GM18861 (cell line): ENCODE measurements at regions not wholly inside any gene's neighbourhood (a gene's known extent, or its start where the extent isn't known, plus 50 kb on each side); places are given as distances from the start of the nearest gene placed in this dataset.

Experiments used
- ATAC-seq: cut with Tn5 transposase; IDR thresholded peaks from one replicate; pipeline ENCODE4 v1.9.1; 2021; ENCODE audit not compliant: unreplicated experiment

DNA sequence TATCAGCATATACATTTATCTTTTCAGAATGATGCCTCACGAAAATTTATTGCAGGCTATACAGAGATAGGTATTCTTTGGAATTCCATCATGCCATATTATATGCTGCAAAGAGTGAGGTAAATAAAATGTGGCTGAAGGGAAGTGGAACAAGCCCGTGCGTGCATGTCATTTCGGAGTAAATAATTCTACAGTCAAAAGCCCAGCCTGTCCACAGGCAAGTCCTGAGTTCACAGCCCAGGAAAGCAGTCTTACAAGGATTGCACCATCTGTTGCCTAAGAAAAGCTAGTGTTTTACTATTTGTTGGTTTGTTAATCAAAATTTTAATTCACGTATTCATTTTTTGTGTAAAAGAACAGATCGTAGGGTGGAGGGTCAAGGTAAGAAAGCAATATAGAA lies 292.4 kb upstream of the AKR1E2 start:
- no peak for ATAC-seq

DNA sequence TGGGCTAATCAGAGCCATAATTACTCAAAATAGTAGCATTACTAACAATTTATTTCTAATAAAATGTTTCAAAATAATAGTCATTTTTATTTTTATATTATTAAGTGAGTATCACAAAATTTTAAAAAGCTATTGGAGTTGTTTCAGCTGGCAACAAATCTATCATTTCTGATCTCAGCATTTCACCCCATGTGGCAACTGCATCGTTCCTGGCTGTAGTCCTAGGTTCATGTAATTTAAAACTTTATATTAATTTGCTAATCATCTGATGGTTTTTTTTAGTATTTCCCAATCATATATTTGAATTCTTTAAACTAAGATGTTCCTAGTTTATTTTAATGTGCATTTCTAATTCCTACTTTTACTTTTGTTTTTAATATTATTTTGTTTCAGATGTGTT lies 293.0 kb upstream of the AKR1E2 start:
- no peak for ATAC-seq

DNA sequence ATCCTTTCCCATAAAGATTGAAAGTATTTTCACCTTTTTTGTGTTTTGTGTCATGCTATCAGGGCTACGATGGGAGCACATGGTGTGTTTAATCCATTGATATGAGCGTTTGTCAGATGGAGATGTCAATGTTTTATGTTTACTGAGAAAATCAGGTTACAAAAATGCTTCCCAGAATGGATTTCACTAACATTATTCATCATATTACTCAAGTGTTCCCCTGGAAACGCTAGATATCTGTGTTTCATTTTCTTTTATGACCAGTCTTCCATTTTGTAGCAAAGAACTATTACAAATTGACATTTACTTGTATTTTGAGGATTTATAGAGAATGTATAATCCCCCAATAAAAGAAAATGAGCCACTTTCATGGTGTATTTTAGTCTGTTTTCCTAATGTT lies 293.5 kb upstream of the AKR1E2 start:
- no peak for ATAC-seq

GRCh38 chr10:4532011-4532410 lies 294.0 kb upstream of the AKR1E2 start:
- no peak for ATAC-seq

GRCh38 chr10:4529266-4529665 lies 296.7 kb upstream of the AKR1E2 start:
- ATAC-seq: no peak

DNA sequence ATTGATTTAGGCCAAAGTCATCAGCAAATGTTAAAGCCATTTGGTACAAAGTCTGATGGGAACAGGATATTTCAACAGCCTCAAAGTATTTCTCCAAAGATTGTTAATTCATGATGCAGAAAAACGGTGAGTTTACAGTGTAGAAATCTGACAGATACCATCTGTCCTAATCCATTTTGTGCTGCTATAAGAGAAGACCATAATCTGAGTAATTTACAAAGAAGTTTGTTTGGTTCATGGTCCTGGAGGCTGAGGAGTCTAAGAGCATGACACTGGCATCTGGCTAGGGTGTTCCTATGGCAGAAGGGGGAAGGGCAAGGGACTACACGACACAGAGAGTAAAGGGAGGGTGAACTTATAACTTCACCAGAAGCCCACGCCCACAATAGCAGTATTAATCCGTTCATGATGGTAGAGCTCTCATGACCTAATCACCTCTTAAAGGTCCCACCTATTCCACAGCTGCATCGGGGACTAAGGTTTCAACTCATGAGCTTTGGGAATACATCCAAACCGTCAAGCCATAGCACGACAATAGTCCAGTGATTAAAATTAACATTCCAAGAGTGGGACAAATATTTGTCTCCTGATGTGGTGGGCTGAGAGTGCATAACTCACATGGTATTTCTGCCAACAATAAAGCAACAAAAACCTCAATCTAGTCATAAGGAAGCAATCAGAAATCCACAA lies 298.6 kb upstream of the AKR1E2 start:
- no peak for ATAC-seq

DNA sequence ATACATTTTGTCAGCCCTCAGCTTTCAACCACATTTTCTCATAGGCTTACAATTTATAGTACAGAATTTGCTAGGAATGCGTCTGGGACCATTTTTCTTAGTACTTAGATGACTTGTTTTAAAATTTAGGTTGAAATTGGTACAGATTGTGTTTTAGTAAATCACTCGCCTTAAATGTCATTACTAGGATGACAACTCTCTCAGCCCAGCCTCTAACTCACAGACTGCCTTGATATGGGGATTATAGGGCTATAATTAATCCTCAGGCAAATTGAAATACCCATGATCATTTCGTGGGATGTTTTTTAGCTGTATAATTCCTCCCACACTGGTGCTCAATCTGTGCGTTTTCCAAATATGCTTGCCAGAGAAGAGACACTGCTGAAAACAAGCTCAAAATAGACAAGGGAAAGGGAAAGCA lies 299.7 kb upstream of the AKR1E2 start:
- ATAC-seq: no peak

- ATAC-seq: no peak
Measured at GRCh38 chr10:4525103-4525502, 300.9 kb upstream of the AKR1E2 start.

GRCh38 chr10:4522296-4523000 lies 303.6 kb upstream of the AKR1E2 start:
- ATAC-seq: peak; percentile 91

DNA sequence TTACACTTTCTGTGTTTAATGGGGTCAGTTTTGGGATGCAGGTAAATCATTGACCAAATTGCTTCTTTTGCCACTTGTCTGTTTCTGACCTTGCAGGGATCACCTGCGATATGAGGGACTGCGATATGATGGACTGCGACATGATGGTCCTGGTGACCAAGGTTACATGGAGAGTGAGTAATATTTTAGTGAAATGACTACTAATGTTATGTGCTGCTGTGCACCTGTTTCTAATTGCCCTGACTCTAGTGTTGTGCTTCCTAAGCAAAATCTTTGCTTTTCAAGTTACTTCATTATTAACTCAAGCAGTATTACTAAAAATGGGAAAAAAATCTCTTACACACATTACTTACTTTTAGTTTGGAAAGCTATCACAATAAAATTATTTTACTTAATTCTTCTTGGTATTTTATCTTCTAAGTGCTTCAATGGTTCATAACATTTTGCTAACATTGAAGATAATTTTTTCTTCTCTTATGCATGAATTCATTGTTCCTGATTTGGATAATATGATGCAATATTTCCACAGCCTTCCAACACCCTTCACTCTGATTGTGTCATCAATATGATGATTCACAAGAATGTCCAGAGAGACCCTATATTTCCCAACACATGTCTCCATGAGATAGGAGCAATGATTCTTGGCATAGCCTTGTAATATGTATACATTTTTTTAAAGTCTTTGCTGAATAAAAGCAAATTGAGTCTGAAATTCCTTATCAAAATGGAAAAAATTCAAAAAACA lies 306.2 kb upstream of the AKR1E2 start:
- no peak for ATAC-seq

DNA sequence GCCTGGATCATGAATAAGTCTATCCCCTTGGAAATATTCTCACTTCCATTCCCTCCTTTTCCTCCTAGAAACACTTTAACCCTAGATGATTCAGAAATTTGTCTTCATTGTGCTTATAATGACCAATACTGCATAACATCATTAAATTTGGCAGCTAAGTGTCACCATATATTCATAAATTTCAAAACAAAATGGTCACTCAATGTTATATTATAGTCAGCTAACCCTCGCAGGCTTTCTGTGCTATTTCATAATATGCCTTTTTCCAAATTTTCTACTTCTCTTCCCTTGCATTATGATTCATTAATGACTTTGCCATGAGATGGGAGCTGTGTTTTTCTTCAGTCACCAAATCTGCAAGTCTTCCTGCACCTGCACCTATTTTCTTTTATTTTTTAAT lies 308.3 kb upstream of the AKR1E2 start:
- ATAC-seq: no peak

- no peak for ATAC-seq
Measured at GRCh38 chr10:4515721-4516120, 310.3 kb upstream of the AKR1E2 start.

DNA sequence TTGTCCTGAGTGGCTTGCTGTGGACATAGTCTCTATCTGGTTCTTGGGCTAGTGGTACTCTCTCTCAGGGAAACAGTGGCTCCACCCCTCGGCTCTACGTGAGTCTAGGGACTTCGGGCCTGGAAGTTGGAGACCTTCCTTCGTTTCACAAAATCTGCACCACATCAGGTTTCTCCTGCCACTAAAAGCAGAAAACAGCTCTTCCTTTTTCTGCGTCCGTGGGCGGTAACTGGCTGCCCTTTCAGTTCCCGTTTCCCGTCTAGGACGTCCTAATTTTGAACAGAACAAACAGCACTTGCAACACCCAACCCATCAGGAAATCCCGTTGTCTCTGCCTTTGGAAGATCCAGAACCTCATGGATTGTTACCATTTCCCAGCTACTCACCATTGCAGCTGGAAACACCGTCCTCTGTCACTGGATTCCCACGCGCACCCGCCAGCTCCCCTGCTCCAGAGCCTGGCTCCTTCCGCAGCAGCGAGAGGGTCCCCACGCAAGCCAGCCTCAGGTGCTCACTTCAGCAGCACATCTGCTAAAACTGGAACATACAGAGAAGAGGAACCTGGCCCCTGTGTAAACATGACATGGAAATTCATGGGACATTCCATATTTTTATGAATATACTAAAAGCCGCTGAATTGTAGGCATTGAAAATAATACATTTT lies 311.4 kb upstream of the AKR1E2 start:
- ATAC-seq: peak; percentile 69

DNA sequence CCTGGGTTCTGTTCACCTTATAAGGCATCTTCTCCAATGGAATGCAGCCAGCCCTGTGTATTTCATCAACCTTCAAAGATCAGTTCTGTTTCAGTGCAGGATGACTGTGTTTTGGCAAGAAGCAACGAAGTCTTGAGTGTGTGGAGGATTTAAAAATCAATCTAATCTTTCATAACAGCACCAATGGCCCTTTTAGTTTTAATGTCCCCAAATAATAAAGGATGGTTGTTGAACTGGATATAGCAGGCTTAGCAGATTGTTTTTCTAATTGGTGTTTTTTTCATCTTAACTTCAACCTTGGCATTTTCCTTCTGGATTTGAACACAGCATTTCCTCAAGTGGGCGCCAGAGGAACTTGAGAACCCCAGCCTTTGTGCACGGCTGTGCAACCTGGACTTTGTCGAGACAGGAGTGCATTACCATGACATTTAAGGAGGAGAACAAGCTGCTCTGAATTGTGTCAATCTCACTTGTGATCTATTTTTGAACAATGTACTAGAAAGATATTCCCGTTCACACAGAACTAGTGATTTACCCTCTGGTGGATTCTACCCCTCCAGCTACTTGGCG lies 313.3 kb upstream of the AKR1E2 start:
- no peak for ATAC-seq

DNA sequence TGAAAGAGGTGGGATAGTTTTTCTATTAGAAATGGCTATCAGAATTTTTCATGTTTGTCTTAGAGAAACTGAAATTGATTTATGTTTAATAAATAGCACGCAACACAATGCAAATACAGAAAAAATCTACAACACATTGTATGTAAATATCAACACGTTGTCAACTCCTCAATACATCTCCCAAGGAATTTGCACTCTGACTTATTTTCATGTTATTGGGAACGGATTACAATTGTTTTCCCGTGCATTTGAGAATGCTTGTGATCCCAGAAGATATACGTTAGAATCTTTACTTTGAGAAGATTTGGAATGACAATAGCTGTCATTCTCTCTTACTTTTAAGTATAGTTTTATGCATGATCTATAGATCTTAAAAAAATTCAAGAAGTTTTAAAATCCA lies 313.8 kb upstream of the AKR1E2 start:
- ATAC-seq: no peak

DNA sequence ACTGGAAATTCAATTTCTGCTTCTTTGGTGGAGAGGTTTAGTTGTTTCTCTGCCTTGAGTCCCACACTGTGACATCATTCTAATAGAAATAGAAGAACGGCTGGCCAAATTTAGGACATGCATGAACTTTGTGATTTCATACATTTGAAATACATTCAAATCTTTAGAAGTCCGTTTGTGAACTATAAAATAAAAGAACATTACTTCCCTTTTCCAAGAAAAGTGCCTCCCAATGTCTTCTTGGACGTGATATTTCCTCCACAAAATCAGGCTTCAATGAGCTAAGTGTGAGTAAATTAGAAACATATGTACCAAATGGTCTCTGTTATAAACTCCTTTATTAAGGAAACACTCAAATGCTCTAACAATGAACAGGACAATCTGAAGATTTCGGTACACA lies 314.5 kb upstream of the AKR1E2 start:
- ATAC-seq: no peak

DNA sequence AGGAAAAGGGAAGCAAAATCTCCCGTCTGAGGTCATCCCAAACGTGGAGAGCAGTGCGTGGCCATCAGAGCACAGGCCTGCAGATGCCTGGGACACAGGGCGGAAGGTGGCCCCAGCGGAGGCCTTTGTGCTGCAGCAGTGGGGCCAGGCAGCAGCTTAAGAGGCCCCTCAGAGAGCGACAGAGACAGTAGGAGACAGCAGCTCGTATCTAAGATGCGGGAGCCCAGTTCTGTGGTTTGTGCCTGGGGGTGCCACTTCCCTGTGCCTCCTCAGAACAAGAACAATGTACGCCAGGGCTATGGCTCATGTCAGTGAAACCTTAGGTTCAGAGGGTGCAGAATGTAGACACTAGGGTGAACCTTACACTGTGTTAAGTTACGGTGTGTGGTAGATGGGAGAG lies 316.6 kb upstream of the AKR1E2 start:
- ATAC-seq: no peak

DNA sequence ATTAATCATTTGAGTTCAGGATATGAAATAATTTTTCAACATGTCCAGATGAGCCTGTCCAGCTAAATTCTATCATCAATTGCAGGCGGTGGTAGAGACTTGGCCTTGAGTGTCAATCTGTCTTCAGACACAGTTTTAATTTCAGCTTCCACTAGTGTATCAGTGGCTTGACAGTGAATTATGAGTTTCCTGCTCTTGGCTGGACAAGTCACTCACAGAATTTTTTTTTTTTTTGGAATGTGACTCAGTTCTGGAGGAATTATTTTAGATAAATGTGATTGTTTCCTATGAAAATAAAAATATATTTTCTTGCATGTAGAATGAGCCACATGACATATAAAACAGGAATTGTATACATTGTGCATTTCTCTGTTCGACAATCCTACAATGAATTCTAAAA lies 319.9 kb upstream of the AKR1E2 start:
- ATAC-seq: no peak

DNA sequence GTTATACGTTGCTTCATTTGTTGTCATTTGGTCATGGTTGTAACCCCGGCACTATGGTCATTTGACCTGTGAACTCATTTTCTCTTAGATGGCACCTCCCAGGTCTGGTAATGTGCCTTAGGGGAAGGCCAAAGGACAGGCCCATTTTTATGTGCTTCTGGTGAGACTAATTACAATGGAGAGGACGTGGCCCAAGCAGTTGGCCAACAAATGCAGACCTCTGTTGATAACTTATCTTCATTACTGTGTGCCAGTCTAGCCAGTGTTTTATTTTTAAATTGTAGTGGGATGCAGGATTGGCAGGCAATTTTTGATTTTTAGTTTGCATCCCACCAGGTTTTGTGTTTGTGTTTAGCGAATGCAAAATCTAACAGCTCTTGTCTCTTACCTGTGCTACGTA lies 321.5 kb upstream of the AKR1E2 start:
- no peak for ATAC-seq

GRCh38 chr10:4503076-4503475 lies 322.9 kb upstream of the AKR1E2 start:
- no peak for ATAC-seq

- ATAC-seq: no peak
Measured at GRCh38 chr10:4501306-4501705, 324.7 kb upstream of the AKR1E2 start.
